IMR-90 (cell line): ENCODE measurements at regions not wholly inside any gene's neighbourhood (a gene's known extent, or its start where the extent isn't known, plus 50 kb on each side); places are given as distances from the start of the nearest gene placed in this dataset.
"Not testable (repeated sequence)": the region's sequence is repeated elsewhere in the genome, so short reads cannot be mapped to it uniquely, and the experiment has no call there.

Experiments
- ATAC-seq: fragments of 200-7000 bp; cut with Tn5 transposase; 2 replicates; pipeline ENCODE4 v1.9.1; 2020; ENCODE audit warnings: low read depth, mild to moderate bottlenecking, moderate library complexity
- BruUV-seq: library from RNA; stranded (reverse); fragments of 400-500 nt; replicated peaks from 2 replicates; lab custom pipeline; 2021; lab: Mats Ljungman, UMichigan
- CTCF ChIA-PET: fragments of 300-600 bp; formaldehyde crosslinking; extraction: SDS; loops from one replicate; lab custom pipeline; 2021; ENCODE audit warnings: antibody characterized with exemption; lab: Yijun Ruan, JAX
- POLR2A ChIA-PET: fragments of 300-600 bp; sonication (Branson Sonifier 250); formaldehyde crosslinking; loops from one replicate; lab custom pipeline; 2022; ENCODE audit warnings: antibody characterized with exemption; ENCODE audit not compliant: unreplicated experiment; lab: Charles Lee
- DNase-seq: peaks from one replicate; pipeline ENCODE4 v3.0.0; 2013
- H2AFZ ChIP-seq: replicated peaks from 2 replicates; pipeline ENCODE3; 2013; ENCODE audit warnings: low read length, mild to moderate bottlenecking; ENCODE audit not compliant: poor library complexity
- H2AK5ac ChIP-seq: 2 replicates; pipeline ENCODE4 v1.6.1; 2013; ENCODE audit warnings: low read depth, low read length, inconsistent platforms
- H2AK9ac ChIP-seq: replicated peaks from 2 replicates; pipeline ENCODE3; 2013; ENCODE audit warnings: mild to moderate bottlenecking, low read depth, low read length, moderate library complexity; ENCODE audit not compliant: poor library complexity
- H2BK120ac ChIP-seq: 2 replicates; pipeline ENCODE4 v1.6.1; 2013; ENCODE audit warnings: low read depth, low read length, inconsistent platforms
- H2BK15ac ChIP-seq: 3 replicates; pipeline ENCODE4 v1.6.1; 2013; ENCODE audit warnings: low read depth, low read length, inconsistent platforms
- H2BK20ac ChIP-seq: 2 replicates; pipeline ENCODE4 v1.6.1; 2013; ENCODE audit warnings: low read depth, mild to moderate bottlenecking, inconsistent platforms, low read length, moderate library complexity
- H2BK5ac ChIP-seq: 2 replicates; pipeline ENCODE4 v1.6.1; 2013; ENCODE audit warnings: mild to moderate bottlenecking, low read depth, low read length, inconsistent platforms; ENCODE audit not compliant: poor library complexity, severe bottlenecking
- H3K14ac ChIP-seq: replicated peaks from 2 replicates; pipeline ENCODE4 v1.6.1; 2013; ENCODE audit warnings: low read depth, low read length, inconsistent platforms
- H3K18ac ChIP-seq: 2 replicates; pipeline ENCODE4 v1.6.1; 2013; ENCODE audit warnings: low read depth, low read length, control low read depth
- H3K23ac ChIP-seq: 2 replicates; pipeline ENCODE4 v1.6.1; 2013; ENCODE audit warnings: low read depth, low read length, inconsistent platforms
- H3K27ac ChIP-seq: 2 replicates; pipeline ENCODE4 v1.5.1; 2013; ENCODE audit warnings: mild to moderate bottlenecking, control low read depth, low read length; ENCODE audit not compliant: insufficient read depth
- H3K27me3 ChIP-seq: 2 replicates; pipeline ENCODE4 v1.6.1; 2013; ENCODE audit warnings: low read length; ENCODE audit not compliant: control insufficient read depth, insufficient read depth
- H3K36me3 ChIP-seq: 2 replicates; pipeline ENCODE4 v1.6.1; 2013; ENCODE audit warnings: low read length, mixed read lengths; ENCODE audit not compliant: control insufficient read depth, insufficient read depth
- H3K4ac ChIP-seq: 2 replicates; pipeline ENCODE4 v1.6.1; 2013; ENCODE audit warnings: low read depth, low read length, inconsistent platforms
- H3K4me1 ChIP-seq: 2 replicates; pipeline ENCODE4 v1.6.1; 2013; ENCODE audit warnings: low read length, mixed read lengths; ENCODE audit not compliant: control insufficient read depth, insufficient read depth
- H3K4me2 ChIP-seq: 2 replicates; pipeline ENCODE4 v1.6.1; 2013; ENCODE audit warnings: low read depth, mild to moderate bottlenecking, control low read depth, low read length, moderate library complexity
- H3K4me3 ChIP-seq: 2 replicates; pipeline ENCODE4 v1.5.1; 2013; ENCODE audit warnings: low read depth, mild to moderate bottlenecking, control low read depth, low read length, moderate library complexity; ENCODE audit not compliant: insufficient read depth
- H3K56ac ChIP-seq: 2 replicates; pipeline ENCODE4 v1.6.1; 2013; ENCODE audit warnings: low read length, inconsistent platforms; ENCODE audit not compliant: insufficient read depth; ENCODE audit errors: extremely low read depth
- H3K79me1 ChIP-seq, 2 experiments: 2 replicates each; pipeline ENCODE4 v1.6.1; 2013; ENCODE audit warnings: low read length in 2 of 2, inconsistent platforms in 1 of 2, low read depth in 1 of 2
- H3K9ac ChIP-seq: 2 replicates; pipeline ENCODE4 v1.6.1; 2013; ENCODE audit warnings: low read depth, low read length, control low read depth
- H3K9me1 ChIP-seq: 2 replicates; pipeline ENCODE4 v1.6.1; 2013; ENCODE audit warnings: low read length, inconsistent platforms; ENCODE audit not compliant: insufficient read depth
- H3K9me3 ChIP-seq: 2 replicates; pipeline ENCODE4 v1.6.1; 2013; ENCODE audit warnings: low read length; ENCODE audit not compliant: control insufficient read depth, insufficient read depth
- H4K20me1 ChIP-seq: 2 replicates; pipeline ENCODE4 v1.6.1; 2013; ENCODE audit warnings: low read length, inconsistent platforms; ENCODE audit not compliant: insufficient read depth
- H4K5ac ChIP-seq: 2 replicates; pipeline ENCODE4 v1.6.1; 2013; ENCODE audit warnings: mild to moderate bottlenecking, low read depth, low read length, control low read depth
- H4K8ac ChIP-seq, 2 experiments: 2 replicates each; pipeline ENCODE4 v1.6.1; 2013; ENCODE audit warnings: low read depth in 2 of 2, low read length in 2 of 2, control low read depth in 1 of 2, inconsistent platforms in 1 of 2
- H4K91ac ChIP-seq: 2 replicates; pipeline ENCODE4 v1.6.1; 2013; ENCODE audit warnings: low read depth, low read length, inconsistent platforms; ENCODE audit not compliant: insufficient read depth
- CHD1 ChIP-seq: IDR thresholded peaks from 2 replicates; pipeline ENCODE4 v1.6.1; 2012; ENCODE audit warnings: low read depth, low read length, improper control_type of control experiment
- MAZ ChIP-seq: IDR thresholded peaks from 2 replicates; pipeline ENCODE4 v1.6.1; 2012; ENCODE audit warnings: low read depth, mild to moderate bottlenecking, low read length, improper control_type of control experiment, moderate library complexity, borderline replicate concordance
- NFE2L2 ChIP-seq: fragments of 150-350 bp; IDR thresholded peaks from 2 replicates; pipeline ENCODE4 v1.6.1; 2016; ENCODE audit warnings: low read depth, mild to moderate bottlenecking, low read length
- RAD21 ChIP-seq: IDR thresholded peaks from 2 replicates; pipeline ENCODE4 v1.6.1; 2012; ENCODE audit warnings: low read length, improper control_type of control experiment
- RFX5 ChIP-seq: IDR thresholded peaks from 2 replicates; pipeline ENCODE4 v1.8.0; 2012; ENCODE audit warnings: low read depth, mild to moderate bottlenecking, low read length, moderate library complexity
- SMC3 ChIP-seq: fragments of 150-350 bp; IDR thresholded peaks from 2 replicates; pipeline ENCODE4 v1.6.1; 2016; ENCODE audit warnings: low read depth, mild to moderate bottlenecking, antibody characterized with exemption, low read length, moderate library complexity
- WGBS, 2 experiments: methylation state at CpG; one replicate each; pipeline versions ENCODE4 v1.1.5 to v1.1.7; 2013; ENCODE audit warnings: missing lambda C conversion rate in 2 of 2; ENCODE audit not compliant: insufficient read length in 1 of 2; ENCODE audit errors: extremely low coverage in 2 of 2; 5-methylcytosine and 5-hydroxymethylcytosine counted together
- dilution Hi-C: fragments of 300-500 bp; cut with HindIII; formaldehyde crosslinking; loops from one replicate; pipeline ENCODE4 v1.14.3; 2018; ENCODE audit warnings: low sequenced_read_pairs; ENCODE audit not compliant: unreplicated experiment
- in situ Hi-C: fragments of 300-500 bp; cut with MboI; formaldehyde crosslinking; loops from 3 replicates; pipeline ENCODE4 v1.14.3; 2019; ENCODE audit warnings: low sequenced_read_pairs, inconsistent platforms, mixed read lengths
- intact Hi-C: fragments of 100-400 bp; cut with micrococcal nuclease; formaldehyde crosslinking; loops from 2 replicates; pipeline ENCODE4 v1.10.0; 2022

- intact Hi-C loops, result loop anchor here (10.0 kb wide), 1 partner anchor 210 kb away; no protein-coding TSS in a partner anchor
- Histone ChIP-seq H3K4me2 (no peak overlapping the region), H2BK20ac (no peak overlapping the region), H3K9ac (no peak overlapping the region), H3K4me1 (no peaks in the 10 kb centered on the region), H3K18ac (no peak overlapping the region), H2AFZ (no peak overlapping the region), H2BK5ac (no peak overlapping the region), H2AK9ac (no peak overlapping the region), H3K56ac (no peak overlapping the region), H3K23ac (no peak overlapping the region), H3K4ac (no peak overlapping the region), H2AK5ac (no peak overlapping the region), H3K14ac (no peak overlapping the region), H3K27me3 (peaks cover 29% of the 10 kb centered on the region), H3K9me1 (no peaks in the 10 kb centered on the region), H3K4me3 (no peak overlapping the region), H4K8ac (no peak overlapping the region), H3K9me3 (no peaks in the 10 kb centered on the region), H3K27ac (no peak overlapping the region), H3K36me3 (no peaks in the 10 kb centered on the region), H4K91ac (no peak overlapping the region), H2BK120ac (no peak overlapping the region), H3K79me1 (no peaks in the 10 kb centered on the region), H4K20me1 (no peaks in the 10 kb centered on the region), H2BK15ac (no peak overlapping the region), H4K5ac (no peak overlapping the region)
- BruUV-seq, result no TSS peak
- no peak for DNase-seq
- ATAC-seq, result no peak
- POLR2A ChIA-PET, result no interaction called here
- TF ChIP-seq RAD21 (no peak), CHD1 (no peak), RFX5 (no peak), MAZ (no peak), NFE2L2 (no peak), SMC3 (no peak)
- no CpG with 5 or more reads among the region's 3 CpGs for WGBS, 2 experiments
- dilution Hi-C loops, result no loop called here
- in situ Hi-C loops, result no loop called here
- CTCF ChIA-PET, result no interaction called here
Observed at GRCh38 chr6:934686-935085, 241.7 kb upstream of the EXOC2 start.

GRCh38 chr6:931919-932318, 239.0 kb upstream of the EXOC2 start:
- H3K4me2 ChIP-seq, H2AK9ac ChIP-seq, H3K36me3 ChIP-seq, ATAC-seq, H4K91ac ChIP-seq, H3K79me1 ChIP-seq, H3K23ac ChIP-seq, H3K4me3 ChIP-seq, H3K56ac ChIP-seq, H4K5ac ChIP-seq, H4K8ac ChIP-seq, BruUV-seq, H2BK120ac ChIP-seq, H3K4ac ChIP-seq, H3K14ac ChIP-seq, H3K9me1 ChIP-seq, H2BK5ac ChIP-seq, dilution Hi-C loops, H3K27ac ChIP-seq, POLR2A ChIA-PET, in situ Hi-C loops, H3K18ac ChIP-seq, H3K4me1 ChIP-seq, H2AFZ ChIP-seq, H4K20me1 ChIP-seq, H3K9ac ChIP-seq, H2AK5ac ChIP-seq, H3K9me3 ChIP-seq, DNase-seq, H2BK15ac ChIP-seq, H2BK20ac ChIP-seq: not testable (repeated sequence)
- no CpG with 5 or more reads among the region's 4 CpGs for WGBS, 2 experiments
- peaks cover 25% of the 10 kb centered on the region for H3K27me3 ChIP-seq
- CTCF ChIA-PET, result interaction anchor here (0.6 kb wide), 1 partner anchor 99 kb away, joined by 3 read pairs; no protein-coding TSS in a partner anchor
- intact Hi-C loops, result loop anchor here (10.0 kb wide), 1 partner anchor 213 kb away; no protein-coding TSS in a partner anchor
